IMR-90 (cell line): ENCODE measurements at regions not wholly inside any gene's neighbourhood (a gene's known extent, or its start where the extent isn't known, plus 50 kb on each side); places are given as distances from the start of the nearest gene placed in this dataset.

Source experiments
- ATAC-seq: fragments of 200-7000 bp; cut with Tn5 transposase; 2 replicates; pipeline ENCODE4 v1.9.1; 2020; ENCODE audit warnings: low read depth, mild to moderate bottlenecking, moderate library complexity
- BruUV-seq: library from RNA; stranded (reverse); fragments of 400-500 nt; replicated peaks from 2 replicates; lab custom pipeline; 2021; lab: Mats Ljungman, UMichigan
- CTCF ChIA-PET: fragments of 300-600 bp; formaldehyde crosslinking; extraction: SDS; loops from one replicate; lab custom pipeline; 2021; ENCODE audit warnings: antibody characterized with exemption; lab: Yijun Ruan, JAX
- POLR2A ChIA-PET: fragments of 300-600 bp; sonication (Branson Sonifier 250); formaldehyde crosslinking; loops from one replicate; lab custom pipeline; 2022; ENCODE audit warnings: antibody characterized with exemption; ENCODE audit not compliant: unreplicated experiment; lab: Charles Lee
- DNase-seq: peaks from one replicate; pipeline ENCODE4 v3.0.0; 2013
- H2AFZ ChIP-seq: replicated peaks from 2 replicates; pipeline ENCODE3; 2013; ENCODE audit warnings: low read length, mild to moderate bottlenecking; ENCODE audit not compliant: poor library complexity
- H2AK5ac ChIP-seq: 2 replicates; pipeline ENCODE4 v1.6.1; 2013; ENCODE audit warnings: low read depth, low read length, inconsistent platforms
- H2AK9ac ChIP-seq: replicated peaks from 2 replicates; pipeline ENCODE3; 2013; ENCODE audit warnings: mild to moderate bottlenecking, low read depth, low read length, moderate library complexity; ENCODE audit not compliant: poor library complexity
- H2BK120ac ChIP-seq: 2 replicates; pipeline ENCODE4 v1.6.1; 2013; ENCODE audit warnings: low read depth, low read length, inconsistent platforms
- H2BK15ac ChIP-seq: 3 replicates; pipeline ENCODE4 v1.6.1; 2013; ENCODE audit warnings: low read depth, low read length, inconsistent platforms
- H2BK20ac ChIP-seq: 2 replicates; pipeline ENCODE4 v1.6.1; 2013; ENCODE audit warnings: low read depth, mild to moderate bottlenecking, inconsistent platforms, low read length, moderate library complexity
- H2BK5ac ChIP-seq: 2 replicates; pipeline ENCODE4 v1.6.1; 2013; ENCODE audit warnings: mild to moderate bottlenecking, low read depth, low read length, inconsistent platforms; ENCODE audit not compliant: poor library complexity, severe bottlenecking
- H3K14ac ChIP-seq: replicated peaks from 2 replicates; pipeline ENCODE4 v1.6.1; 2013; ENCODE audit warnings: low read depth, low read length, inconsistent platforms
- H3K18ac ChIP-seq: 2 replicates; pipeline ENCODE4 v1.6.1; 2013; ENCODE audit warnings: low read depth, low read length, control low read depth
- H3K23ac ChIP-seq: 2 replicates; pipeline ENCODE4 v1.6.1; 2013; ENCODE audit warnings: low read depth, low read length, inconsistent platforms
- H3K27ac ChIP-seq: 2 replicates; pipeline ENCODE4 v1.5.1; 2013; ENCODE audit warnings: mild to moderate bottlenecking, control low read depth, low read length; ENCODE audit not compliant: insufficient read depth
- H3K27me3 ChIP-seq: 2 replicates; pipeline ENCODE4 v1.6.1; 2013; ENCODE audit warnings: low read length; ENCODE audit not compliant: control insufficient read depth, insufficient read depth
- H3K36me3 ChIP-seq: 2 replicates; pipeline ENCODE4 v1.6.1; 2013; ENCODE audit warnings: low read length, mixed read lengths; ENCODE audit not compliant: control insufficient read depth, insufficient read depth
- H3K4ac ChIP-seq: 2 replicates; pipeline ENCODE4 v1.6.1; 2013; ENCODE audit warnings: low read depth, low read length, inconsistent platforms
- H3K4me1 ChIP-seq: 2 replicates; pipeline ENCODE4 v1.6.1; 2013; ENCODE audit warnings: low read length, mixed read lengths; ENCODE audit not compliant: control insufficient read depth, insufficient read depth
- H3K4me2 ChIP-seq: 2 replicates; pipeline ENCODE4 v1.6.1; 2013; ENCODE audit warnings: low read depth, mild to moderate bottlenecking, control low read depth, low read length, moderate library complexity
- H3K4me3 ChIP-seq: 2 replicates; pipeline ENCODE4 v1.5.1; 2013; ENCODE audit warnings: low read depth, mild to moderate bottlenecking, control low read depth, low read length, moderate library complexity; ENCODE audit not compliant: insufficient read depth
- H3K56ac ChIP-seq: 2 replicates; pipeline ENCODE4 v1.6.1; 2013; ENCODE audit warnings: low read length, inconsistent platforms; ENCODE audit not compliant: insufficient read depth; ENCODE audit errors: extremely low read depth
- H3K79me1 ChIP-seq, 2 experiments: 2 replicates each; pipeline ENCODE4 v1.6.1; 2013; ENCODE audit warnings: low read length in 2 of 2, inconsistent platforms in 1 of 2, low read depth in 1 of 2
- H3K9ac ChIP-seq: 2 replicates; pipeline ENCODE4 v1.6.1; 2013; ENCODE audit warnings: low read depth, low read length, control low read depth
- H3K9me1 ChIP-seq: 2 replicates; pipeline ENCODE4 v1.6.1; 2013; ENCODE audit warnings: low read length, inconsistent platforms; ENCODE audit not compliant: insufficient read depth
- H3K9me3 ChIP-seq: 2 replicates; pipeline ENCODE4 v1.6.1; 2013; ENCODE audit warnings: low read length; ENCODE audit not compliant: control insufficient read depth, insufficient read depth
- H4K20me1 ChIP-seq: 2 replicates; pipeline ENCODE4 v1.6.1; 2013; ENCODE audit warnings: low read length, inconsistent platforms; ENCODE audit not compliant: insufficient read depth
- H4K5ac ChIP-seq: 2 replicates; pipeline ENCODE4 v1.6.1; 2013; ENCODE audit warnings: mild to moderate bottlenecking, low read depth, low read length, control low read depth
- H4K8ac ChIP-seq, 2 experiments: 2 replicates each; pipeline ENCODE4 v1.6.1; 2013; ENCODE audit warnings: low read depth in 2 of 2, low read length in 2 of 2, control low read depth in 1 of 2, inconsistent platforms in 1 of 2
- H4K91ac ChIP-seq: 2 replicates; pipeline ENCODE4 v1.6.1; 2013; ENCODE audit warnings: low read depth, low read length, inconsistent platforms; ENCODE audit not compliant: insufficient read depth
- CEBPB ChIP-seq: IDR thresholded peaks from 2 replicates; pipeline ENCODE4 v1.6.1; 2012; ENCODE audit warnings: low read depth, low read length, improper control_type of control experiment
- CTCF ChIP-seq: conservative IDR thresholded peaks from 2 replicates; pipeline ENCODE4 v1.5.1; 2012; ENCODE audit warnings: mild to moderate bottlenecking, low read depth, low read length, improper control_type of control experiment
- ELK1 ChIP-seq: fragments of 150-350 bp; IDR thresholded peaks from 2 replicates; pipeline ENCODE4 v1.6.1; 2016; ENCODE audit warnings: low read depth, mild to moderate bottlenecking, low read length, moderate library complexity, borderline replicate concordance
- MAZ ChIP-seq: IDR thresholded peaks from 2 replicates; pipeline ENCODE4 v1.6.1; 2012; ENCODE audit warnings: low read depth, mild to moderate bottlenecking, low read length, improper control_type of control experiment, moderate library complexity, borderline replicate concordance
- NFE2L2 ChIP-seq: fragments of 150-350 bp; IDR thresholded peaks from 2 replicates; pipeline ENCODE4 v1.6.1; 2016; ENCODE audit warnings: low read depth, mild to moderate bottlenecking, low read length
- RAD21 ChIP-seq: IDR thresholded peaks from 2 replicates; pipeline ENCODE4 v1.6.1; 2012; ENCODE audit warnings: low read length, improper control_type of control experiment
- RCOR1 ChIP-seq: IDR thresholded peaks from 2 replicates; pipeline ENCODE4 v1.6.1; 2012; ENCODE audit warnings: mild to moderate bottlenecking, low read length, improper control_type of control experiment; ENCODE audit not compliant: insufficient replicate concordance
- WGBS, 2 experiments: methylation state at CpG; one replicate each; pipeline versions ENCODE4 v1.1.5 to v1.1.7; 2013; ENCODE audit warnings: missing lambda C conversion rate in 2 of 2; ENCODE audit not compliant: insufficient read length in 1 of 2; ENCODE audit errors: extremely low coverage in 2 of 2; 5-methylcytosine and 5-hydroxymethylcytosine counted together
- dilution Hi-C: fragments of 300-500 bp; cut with HindIII; formaldehyde crosslinking; loops from one replicate; pipeline ENCODE4 v1.14.3; 2018; ENCODE audit warnings: low sequenced_read_pairs; ENCODE audit not compliant: unreplicated experiment
- in situ Hi-C: fragments of 300-500 bp; cut with MboI; formaldehyde crosslinking; loops from 3 replicates; pipeline ENCODE4 v1.14.3; 2019; ENCODE audit warnings: low sequenced_read_pairs, inconsistent platforms, mixed read lengths
- intact Hi-C: fragments of 100-400 bp; cut with micrococcal nuclease; formaldehyde crosslinking; loops from 2 replicates; pipeline ENCODE4 v1.10.0; 2022

GRCh38 chr1:90107990-90108389, 113.1 kb downstream of the ZNF326 start:
- in situ Hi-C loops, result no loop called here
- CTCF ChIA-PET, result no interaction called here

More at GRCh38 chr1:90107990-90108389, 113.1 kb downstream of the ZNF326 start:
- Histone ChIP-seq H4K8ac (no peak overlapping the region), H2BK120ac (no peak overlapping the region), H3K18ac (no peak overlapping the region), H2AK5ac (no peak overlapping the region), H3K4me2 (no peak overlapping the region), H3K56ac (no peak overlapping the region), H3K9me3 (no peaks in the 10 kb centered on the region), H2AK9ac (no peak overlapping the region), H2AFZ (no peak overlapping the region), H3K14ac (no peak overlapping the region), H3K79me1 (no peaks in the 10 kb centered on the region), H4K5ac (no peak overlapping the region), H3K4me3 (no peak overlapping the region), H2BK15ac (no peak overlapping the region), H3K27me3 (peaks cover 16% of the 10 kb centered on the region), H3K36me3 (no peaks in the 10 kb centered on the region), H2BK5ac (no peak overlapping the region), H3K9ac (no peak overlapping the region), H3K4me1 (no peaks in the 10 kb centered on the region), H4K91ac (no peak overlapping the region), H3K9me1 (no peaks in the 10 kb centered on the region), H2BK20ac (no peak overlapping the region), H4K20me1 (no peaks in the 10 kb centered on the region), H3K27ac (no peak overlapping the region), H3K23ac (no peak overlapping the region), H3K4ac (no peak overlapping the region)
- no CpG with 5 or more reads among the region's 2 CpGs for whole genome bisulfite sequencing, 2 experiments
- intact Hi-C loops (no loop called here), dilution Hi-C loops (no loop called here)
- TF ChIP-seq ELK1 (no peak), CEBPB (no peak), MAZ (no peak), RCOR1 (no peak), CTCF (no peak), NFE2L2 (no peak), RAD21 (no peak)
- POLR2A ChIA-PET, result no interaction called here
- ATAC-seq, result no peak
- DNase-seq, result no peak
- no TSS peak for BruUV-seq
